Vagina (tissue), 2 donors: ENCODE measurements at regions not wholly inside any gene's neighbourhood (a gene's known extent, or its start where the extent isn't known, plus 50 kb on each side); places are given as distances from the start of the nearest gene placed in this dataset.

ENCODE experiments used
- DNase-seq, 2 donors: peaks; one replicate each; pipeline ENCODE4 v3.0.0-alpha.2; 2017; ENCODE audit errors: extremely low spot score in 2 of 2
- H3K27ac ChIP-seq: fragments of 200-600 bp; sonication (generic); one replicate; pipeline ENCODE4 v1.5.1; 2019
- H3K27me3 ChIP-seq: fragments of 200-600 bp; sonication (generic); one replicate; pipeline ENCODE4 v1.5.1; 2019
- H3K36me3 ChIP-seq, 2 donors: fragments of 200-600 bp; sonication (generic); one replicate each; pipeline ENCODE4 v1.5.1; 2017 to 2019
- H3K4me1 ChIP-seq: fragments of 200-600 bp; sonication (generic); one replicate; pipeline ENCODE4 v1.5.1; 2019
- H3K4me3 ChIP-seq, 2 donors: fragments of 200-600 bp; sonication (generic); 1 replicate in 1 of 2; 2 replicates in 1 of 2; pipeline ENCODE4 v1.5.1; 2016 to 2019
- H3K9me3 ChIP-seq: fragments of 200-600 bp; sonication (generic); one replicate; pipeline ENCODE4 v1.5.1; 2019
- CTCF ChIP-seq, 3 experiments: fragments of 450-650 bp in 2 of 3; fragments of 200-600 bp in 1 of 3; sonication (generic) in 1 of 3; IDR thresholded peaks; one replicate each; pipeline ENCODE4 v1.5.1; 2017 to 2019; ENCODE audit warnings: antibody characterized with exemption in 3 of 3, mild to moderate bottlenecking in 2 of 3, moderate library complexity in 2 of 3
- POLR2A ChIP-seq, 2 donors: fragments of 450-650 bp; IDR thresholded peaks; one replicate each; pipeline ENCODE4 v1.6.1; 2017; ENCODE audit warnings: antibody characterized with exemption in 2 of 2, mild to moderate bottlenecking in 2 of 2, moderate library complexity in 2 of 2
- POLR2AphosphoS5 ChIP-seq, 2 donors: sonication (generic); formaldehyde crosslinking; IDR thresholded peaks; one replicate each; pipeline ENCODE4 v1.9.0; 2017; ENCODE audit warnings: antibody characterized with exemption in 2 of 2, mild to moderate bottlenecking in 2 of 2, low read depth in 1 of 2; ENCODE audit not compliant: insufficient read depth in 1 of 2
- intact Hi-C: fragments of 100-400 bp; cut with DNase I; formaldehyde crosslinking; loops from one replicate; pipeline ENCODE4 v1.15.1; 2023

GRCh38 chr13:73911361-73911760 lies 222.8 kb downstream of the KLF12 start:
- H3K4me1 ChIP-seq = peaks cover 14% of the 10 kb centered on the region
- DNase-seq = no peak
- no peaks in the 10 kb centered on the region for H3K27me3 ChIP-seq
- H3K36me3 ChIP-seq = no peaks in the 10 kb centered on the region
- H3K9me3 ChIP-seq = no peaks in the 10 kb centered on the region
- intact Hi-C loops = no loop called here
- no peak for TF ChIP-seq CTCF (IDR thresholded peaks at IDR 0.05)
- TF ChIP-seq POLR2AphosphoS5 (IDR thresholded peaks at IDR 0.05; ENCODE audit: insufficient read depth in 1 of 2, low read depth in 1 of 2) = no peak
- TF ChIP-seq POLR2A (IDR thresholded peaks at IDR 0.05) = no peak
- no peak overlapping the region for H3K27ac ChIP-seq
- H3K4me3 ChIP-seq = no peak overlapping the region

GRCh38 chr13:73910733-73911132 lies 223.5 kb downstream of the KLF12 start:
- Histone ChIP-seq H3K4me3 (no peak overlapping the region), H3K27ac (no peak overlapping the region), H3K4me1 (peaks cover 14% of the 10 kb centered on the region), H3K36me3 (no peaks in the 10 kb centered on the region), H3K9me3 (no peaks in the 10 kb centered on the region), H3K27me3 (no peaks in the 10 kb centered on the region)
- no peak for TF ChIP-seq POLR2AphosphoS5 (IDR thresholded peaks at IDR 0.05; ENCODE audit: insufficient read depth in 1 of 2, low read depth in 1 of 2)
- no peak for TF ChIP-seq CTCF (IDR thresholded peaks at IDR 0.05)
- TF ChIP-seq POLR2A (IDR thresholded peaks at IDR 0.05) = no peak
- no peak for DNase-seq
- intact Hi-C loops = no loop called here

GRCh38 chr13:73908809-73909208 lies 225.4 kb downstream of the KLF12 start:
- intact Hi-C loops = no loop called here
- Histone ChIP-seq H3K4me3 (no peak overlapping the region), H3K4me1 (peaks cover 9% of the 10 kb centered on the region), H3K27me3 (no peaks in the 10 kb centered on the region), H3K9me3 (no peaks in the 10 kb centered on the region), H3K36me3 (no peaks in the 10 kb centered on the region), H3K27ac (no peak overlapping the region)
- no peak for DNase-seq
- TF ChIP-seq CTCF (IDR thresholded peaks at IDR 0.05) = no peak
- no peak for TF ChIP-seq POLR2A (IDR thresholded peaks at IDR 0.05)
- TF ChIP-seq POLR2AphosphoS5 (IDR thresholded peaks at IDR 0.05; ENCODE audit: insufficient read depth in 1 of 2, low read depth in 1 of 2) = no peak

- intact Hi-C loops = no loop called here
- TF ChIP-seq POLR2AphosphoS5 (IDR thresholded peaks at IDR 0.05; ENCODE audit: insufficient read depth in 1 of 2, low read depth in 1 of 2) (no peak), CTCF (IDR thresholded peaks at IDR 0.05) (no peak), POLR2A (IDR thresholded peaks at IDR 0.05) (no peak)
- H3K4me3 ChIP-seq = no peak overlapping the region
- no peaks in the 10 kb centered on the region for H3K4me1 ChIP-seq
- DNase-seq = no peak
- H3K27ac ChIP-seq = no peak overlapping the region
- H3K9me3 ChIP-seq = no peaks in the 10 kb centered on the region
- no peaks in the 10 kb centered on the region for H3K36me3 ChIP-seq
- H3K27me3 ChIP-seq = no peaks in the 10 kb centered on the region
Observed at GRCh38 chr13:73904625-73905024, 229.6 kb downstream of the KLF12 start.

- H3K4me3 ChIP-seq = no peak overlapping the region
- no peak for DNase-seq
- TF ChIP-seq CTCF (IDR thresholded peaks at IDR 0.05) (no peak), POLR2A (IDR thresholded peaks at IDR 0.05) (no peak), POLR2AphosphoS5 (IDR thresholded peaks at IDR 0.05; ENCODE audit: insufficient read depth in 1 of 2, low read depth in 1 of 2) (no peak)
- intact Hi-C loops = no loop called here
- no peak overlapping the region for H3K27ac ChIP-seq
- no peaks in the 10 kb centered on the region for H3K9me3 ChIP-seq
- H3K36me3 ChIP-seq = no peaks in the 10 kb centered on the region
- H3K4me1 ChIP-seq = peaks cover 7% of the 10 kb centered on the region
- no peaks in the 10 kb centered on the region for H3K27me3 ChIP-seq
Observed at GRCh38 chr13:73903561-73903960, 230.6 kb downstream of the KLF12 start.
